GDM1 (cell line): ENCODE measurements at regions not wholly inside any gene's neighbourhood (a gene's known extent, or its start where the extent isn't known, plus 50 kb on each side); places are given as distances from the start of the nearest gene placed in this dataset.

Source experiments
- DNase-seq: peaks from one replicate; lab custom pipeline; 2025; lab: John Stamatoyannopoulos, UW

DNA sequence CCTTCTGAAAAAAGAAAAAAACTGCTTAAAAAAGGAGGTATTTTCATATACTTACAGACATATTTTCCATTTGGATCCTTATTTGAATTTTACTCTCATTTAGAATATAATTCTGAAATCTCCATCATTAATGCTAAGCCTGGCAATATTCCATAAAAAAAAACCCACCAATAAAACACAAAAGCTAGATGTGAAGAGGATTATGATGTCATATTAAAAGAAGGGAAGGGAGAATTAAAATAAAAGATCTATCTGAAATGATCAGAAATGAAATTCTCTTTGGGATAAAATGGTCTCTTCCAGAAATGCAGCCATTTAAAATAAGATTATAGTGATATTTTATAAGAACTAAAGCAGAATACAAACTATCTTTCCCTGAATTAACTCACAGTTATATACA, 206.7 kb upstream of the CAMK1G start:
- DNase-seq: no peak

DNA sequence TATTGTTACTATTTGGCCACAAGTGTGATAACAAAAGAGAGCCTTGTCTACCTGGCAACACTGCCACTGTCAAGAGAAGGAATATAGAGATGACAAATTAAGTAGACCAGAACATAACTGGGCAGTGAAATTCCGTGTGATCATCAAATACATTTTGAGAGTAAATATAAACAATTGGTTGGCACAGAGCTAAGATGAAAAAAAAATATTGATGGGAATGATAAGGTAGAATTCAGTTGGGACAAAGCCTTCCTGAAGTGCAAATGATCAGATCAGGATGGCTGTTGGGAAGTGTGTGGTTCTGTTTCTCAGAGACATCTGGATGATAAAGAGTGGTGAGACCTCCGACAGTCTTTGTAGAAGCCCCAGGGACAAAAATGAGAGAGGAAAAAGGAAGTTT, 205.5 kb upstream of the CAMK1G start:
- DNase-seq: no peak

DNA sequence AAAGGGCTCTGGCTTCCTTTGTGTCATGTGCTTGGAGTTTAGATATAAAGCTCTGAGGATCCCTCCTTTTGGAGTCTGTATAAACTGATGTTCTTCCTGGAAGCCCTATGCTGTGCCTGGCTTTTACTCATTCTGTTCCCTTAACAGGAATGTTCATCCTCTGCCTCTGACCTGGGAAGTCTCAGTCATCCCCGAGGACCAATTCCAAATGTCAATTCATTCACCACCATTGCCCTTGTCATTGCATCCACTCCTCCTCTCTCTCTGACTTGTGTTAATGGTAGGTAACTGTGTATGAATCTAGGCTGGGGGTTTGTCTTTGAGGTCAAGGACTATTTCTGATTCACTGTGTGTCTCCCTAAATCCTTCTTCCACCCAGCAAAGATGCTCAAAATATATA, 204.2 kb upstream of the CAMK1G start:
- DNase-seq: no peak

DNA sequence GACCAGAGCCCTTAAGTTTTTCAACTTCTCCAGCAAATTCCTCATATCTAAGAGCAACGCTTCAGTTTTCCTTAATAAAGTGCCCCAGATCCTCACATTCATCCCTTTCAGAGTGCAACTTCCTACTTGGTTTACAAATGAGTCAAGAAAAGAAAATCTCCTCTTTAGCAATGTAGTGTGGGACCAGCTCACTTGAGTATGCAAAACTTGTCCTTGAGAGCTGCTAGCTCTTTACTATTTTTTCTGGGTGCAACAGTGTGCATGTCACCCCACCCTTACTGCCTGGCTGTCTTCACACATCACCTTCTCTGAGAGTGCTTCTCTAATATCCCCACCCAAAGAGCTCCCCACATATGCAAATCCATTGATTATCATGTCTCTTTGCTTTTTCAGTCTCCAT, 203.1 kb upstream of the CAMK1G start:
- DNase-seq: no peak

DNA sequence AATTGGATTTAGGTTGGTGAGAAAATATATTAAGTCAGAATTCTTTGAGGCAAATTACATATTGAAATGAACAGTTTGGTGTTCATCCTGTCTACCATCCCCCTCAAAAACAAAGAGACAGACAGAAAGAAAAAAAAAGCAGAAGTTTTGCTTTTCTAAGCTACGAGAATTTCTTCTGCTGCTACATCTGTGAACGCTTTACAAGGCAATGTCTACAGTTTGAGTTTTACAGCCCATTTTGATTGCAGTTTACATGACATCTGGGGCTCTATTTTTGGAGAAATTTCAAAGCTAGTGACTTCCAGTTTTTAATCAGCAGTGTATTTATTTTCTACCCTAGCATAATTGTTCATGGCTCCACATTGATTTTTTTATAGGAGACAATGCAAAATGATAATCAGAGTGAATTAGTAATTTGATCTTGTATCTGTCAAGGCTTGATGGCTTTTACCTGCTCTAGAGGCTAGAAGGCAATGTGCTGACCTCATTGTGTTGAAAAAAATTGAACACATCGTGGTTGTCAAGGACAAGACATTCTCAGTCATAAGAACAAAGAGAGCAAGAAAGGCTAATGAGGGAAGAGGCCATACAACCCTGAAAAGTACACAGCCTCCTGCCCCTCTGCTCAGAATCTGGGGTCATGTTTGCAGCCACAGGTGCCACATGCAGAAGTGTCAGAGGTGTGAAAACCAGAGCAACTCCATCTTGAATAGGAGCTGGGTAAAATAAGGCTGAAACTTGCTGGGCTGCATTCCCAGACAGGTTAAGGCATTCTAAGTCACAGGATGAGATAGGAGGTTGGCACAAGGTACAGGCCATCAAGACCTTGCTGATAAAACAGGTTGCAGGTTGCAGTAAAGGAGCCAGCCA, 201.0 kb upstream of the CAMK1G start:
- DNase-seq: no peak

DNA sequence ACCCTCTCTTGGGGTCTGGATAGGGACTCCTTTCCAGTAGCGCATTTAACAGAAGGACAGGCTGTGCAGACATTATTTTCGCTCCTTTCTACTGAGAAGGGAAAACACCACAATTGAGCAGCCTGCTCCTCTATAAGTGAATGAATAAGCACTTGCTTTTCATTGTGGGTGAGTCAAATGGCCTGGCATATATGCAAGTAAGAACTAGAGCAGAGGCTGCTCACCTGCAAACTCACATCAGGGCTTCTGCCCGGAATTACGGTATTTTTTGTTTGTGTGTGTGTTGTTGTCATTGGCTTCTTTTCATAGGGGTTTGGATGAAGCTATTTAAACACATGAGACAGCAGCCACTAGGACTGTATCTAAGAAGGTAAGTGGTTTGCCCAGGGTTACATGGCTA, 200.1 kb upstream of the CAMK1G start:
- DNase-seq: no peak

DNA sequence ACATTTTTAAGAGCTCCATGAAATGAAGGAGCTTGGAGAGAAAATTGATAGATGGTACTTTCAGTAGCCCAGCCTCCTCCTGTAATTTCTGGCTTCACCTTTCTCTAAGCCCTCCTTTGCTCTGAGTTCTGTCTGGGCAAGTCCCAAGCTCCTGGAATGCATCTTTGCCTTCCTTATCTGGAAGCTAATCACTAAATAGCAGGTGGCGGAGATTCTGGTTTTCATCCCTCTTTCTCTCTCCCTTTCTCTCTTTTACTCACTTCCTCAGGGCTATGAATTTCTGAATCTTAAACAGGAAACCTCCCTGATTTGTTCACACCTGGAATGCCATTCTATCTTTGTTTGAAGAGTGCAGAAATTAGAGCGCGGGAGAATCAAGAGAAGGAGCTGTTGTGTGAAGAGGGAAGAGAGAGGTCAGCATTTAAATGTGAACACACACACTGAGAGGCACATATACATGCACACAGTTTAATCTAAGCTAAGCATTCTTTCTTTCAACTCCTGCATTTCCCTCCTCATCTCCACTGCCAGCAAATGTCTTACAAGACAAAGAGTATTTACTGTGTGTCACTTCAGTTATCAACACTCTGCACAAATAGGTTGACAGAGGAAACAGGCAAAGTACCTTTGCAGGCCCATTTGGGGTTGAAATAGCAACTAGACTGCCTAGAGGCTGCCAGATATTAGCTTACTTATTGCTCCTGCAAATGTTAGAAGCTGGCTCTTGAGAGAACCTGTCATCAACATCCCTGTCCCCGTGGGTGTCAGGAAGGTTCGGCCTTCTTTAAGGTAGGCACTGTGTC, 199.4 kb upstream of the CAMK1G start:
- no peak for DNase-seq

DNA sequence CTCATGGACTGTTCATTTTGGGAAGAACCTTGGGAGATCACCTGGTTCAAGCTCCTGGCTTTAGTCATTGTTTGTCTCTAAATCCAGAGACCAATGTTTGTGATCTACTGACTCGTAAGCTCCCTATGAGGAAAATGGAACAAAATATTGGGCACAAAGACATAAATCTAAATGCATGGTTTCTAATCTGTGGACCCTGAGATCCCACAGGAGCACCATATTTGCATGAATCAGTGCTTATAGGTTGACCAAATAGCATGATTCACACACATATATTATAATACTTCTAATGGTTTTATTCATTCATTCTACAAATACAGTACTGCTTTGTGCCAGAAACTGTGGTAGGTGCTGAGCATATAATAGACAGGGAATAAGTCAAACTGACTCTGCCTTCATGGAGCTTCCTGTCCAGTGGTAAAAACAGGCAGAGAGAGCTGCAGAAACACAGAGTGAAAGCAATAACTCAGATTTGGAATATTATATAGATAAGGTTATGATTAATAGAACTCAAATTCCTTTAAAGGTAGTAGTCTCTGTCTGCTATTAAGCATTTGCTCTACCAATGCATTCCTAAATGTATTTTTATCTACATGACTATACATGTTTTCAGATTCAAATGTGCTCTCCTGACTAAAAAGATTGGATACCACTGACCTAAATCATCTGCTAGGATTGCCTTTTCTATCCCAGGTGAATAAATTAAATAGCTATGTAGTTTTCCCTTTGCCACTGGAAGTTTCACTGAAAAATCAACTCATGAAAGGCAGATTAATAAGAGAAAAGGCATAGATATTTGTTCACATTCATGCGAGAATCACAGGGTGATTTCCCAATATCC, 198.6 kb upstream of the CAMK1G start:
- no peak for DNase-seq

DNA sequence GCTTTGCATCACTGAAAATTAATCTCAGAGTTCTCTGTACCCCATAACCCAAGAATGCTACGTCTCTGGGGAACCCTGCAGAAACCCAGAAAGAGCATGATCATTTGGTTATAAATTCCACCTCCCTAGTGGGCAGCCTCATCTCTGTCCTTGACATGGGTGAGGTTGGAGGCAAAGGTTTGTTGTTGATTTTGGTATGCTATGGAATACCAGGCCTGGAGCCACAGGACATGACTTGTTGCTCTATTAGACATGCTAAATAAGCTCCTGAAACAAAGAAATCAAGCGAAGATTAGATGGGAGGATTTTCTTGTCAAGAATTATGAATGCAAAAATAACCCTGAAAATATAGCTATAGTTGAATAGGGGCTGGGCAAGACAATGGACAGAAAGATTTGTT, 197.4 kb upstream of the CAMK1G start:
- no peak for DNase-seq

DNA sequence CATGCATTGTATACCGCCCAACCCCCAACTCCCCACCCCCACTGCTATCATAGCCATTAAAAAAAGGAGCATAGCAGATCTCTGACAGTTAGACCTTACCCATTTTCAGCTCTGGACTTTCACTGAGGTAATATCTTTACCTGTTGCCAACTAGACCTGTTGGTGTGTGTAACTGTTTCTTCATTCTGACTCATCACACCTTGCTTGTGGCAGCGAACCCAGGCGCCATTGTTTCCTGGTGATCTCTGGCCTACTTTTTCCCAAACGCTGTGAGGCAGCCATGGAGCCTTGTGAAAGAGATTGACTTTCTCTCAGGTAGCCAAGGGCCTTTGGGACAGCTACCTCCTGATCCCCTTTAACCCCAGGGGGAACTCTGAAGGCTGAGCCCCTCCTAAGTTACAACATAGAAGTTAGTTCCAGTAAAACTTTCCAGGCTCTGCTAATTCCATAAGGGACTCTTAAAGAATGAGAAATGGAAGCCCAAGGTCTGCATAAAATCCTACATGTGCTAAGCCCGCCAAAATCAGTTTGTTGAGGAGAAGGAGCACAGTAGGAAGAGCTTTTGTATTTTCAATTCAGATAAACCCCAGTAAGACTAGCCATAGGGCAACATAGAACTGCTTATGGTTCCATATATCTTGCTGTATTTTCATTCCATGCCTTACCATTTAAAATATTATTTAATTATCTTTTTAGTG, 196.1 kb upstream of the CAMK1G start:
- no peak for DNase-seq

DNA sequence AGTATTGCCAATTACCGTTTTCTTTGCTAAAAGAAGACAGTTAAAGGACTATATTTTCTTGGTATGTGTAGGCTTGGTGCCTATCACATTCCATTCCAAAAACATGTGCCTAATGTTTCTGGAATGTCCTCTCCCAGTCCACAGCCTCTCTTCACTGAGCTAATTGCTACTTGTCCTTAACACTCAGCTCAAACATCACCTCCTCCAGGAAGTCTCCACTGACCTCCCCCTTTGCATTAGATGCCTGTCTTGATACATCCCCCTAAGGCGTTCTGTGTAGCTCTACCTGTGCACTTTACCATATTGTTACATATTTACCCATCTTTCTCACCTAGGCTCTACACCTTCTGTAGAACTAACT, 195.6 kb upstream of the CAMK1G start:
- DNase-seq: no peak

DNA sequence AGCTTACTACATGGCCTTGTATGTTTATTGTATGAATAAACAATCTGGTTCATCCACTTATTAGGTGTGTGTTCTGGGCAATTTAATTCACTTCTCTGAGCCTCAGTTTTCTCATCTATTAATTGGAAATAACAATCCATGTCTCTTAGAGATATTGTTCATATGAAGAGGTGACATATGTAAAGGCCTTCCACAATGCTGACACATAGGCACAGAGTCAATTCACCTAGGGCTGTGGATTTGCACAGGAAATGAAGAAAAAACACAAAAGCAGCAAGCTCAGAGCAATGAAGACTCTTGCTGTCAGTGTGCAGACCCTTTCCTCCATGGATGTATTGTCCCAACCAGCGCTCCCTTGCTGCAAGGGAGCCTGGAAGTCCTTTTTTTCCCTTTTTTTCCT, 195.2 kb upstream of the CAMK1G start:
- DNase-seq: no peak

DNA sequence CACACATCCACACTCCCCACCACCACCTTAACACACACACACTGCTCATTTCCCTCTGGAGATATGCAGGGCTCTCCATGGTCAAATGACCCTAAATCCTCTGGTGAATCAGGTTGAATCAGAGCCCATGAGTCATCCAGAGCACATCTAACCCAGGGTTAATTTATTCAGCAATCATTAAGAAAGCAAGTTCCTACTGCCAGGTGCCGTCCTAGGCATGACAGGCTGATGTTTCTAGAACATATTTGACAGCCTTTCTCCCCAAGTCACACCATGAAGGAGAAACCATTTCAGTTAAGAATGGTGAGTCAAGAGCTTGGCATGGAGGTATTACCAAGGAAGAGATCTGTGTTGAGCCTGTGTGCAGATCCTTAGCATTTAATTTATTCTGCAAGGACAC, 194.3 kb upstream of the CAMK1G start:
- no peak for DNase-seq

DNA sequence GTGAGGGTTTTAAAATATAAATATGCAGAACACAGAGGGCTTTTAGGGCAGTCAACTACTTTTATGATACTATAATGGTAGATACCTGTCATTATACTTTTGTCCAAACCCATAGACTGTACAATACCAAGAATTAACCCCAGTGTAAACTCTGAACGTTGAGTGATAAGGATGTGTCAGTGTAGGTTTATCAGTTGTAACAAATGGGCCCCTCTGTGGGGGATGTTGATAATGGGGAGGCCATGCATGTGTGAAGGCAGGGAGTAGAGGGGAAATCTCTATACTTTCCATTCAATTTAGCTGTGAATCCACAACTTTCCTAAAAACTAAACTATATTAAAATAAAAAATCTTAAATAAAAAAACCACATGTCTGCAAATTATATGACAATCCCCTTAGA, 193.5 kb upstream of the CAMK1G start:
- DNase-seq: no peak

DNA sequence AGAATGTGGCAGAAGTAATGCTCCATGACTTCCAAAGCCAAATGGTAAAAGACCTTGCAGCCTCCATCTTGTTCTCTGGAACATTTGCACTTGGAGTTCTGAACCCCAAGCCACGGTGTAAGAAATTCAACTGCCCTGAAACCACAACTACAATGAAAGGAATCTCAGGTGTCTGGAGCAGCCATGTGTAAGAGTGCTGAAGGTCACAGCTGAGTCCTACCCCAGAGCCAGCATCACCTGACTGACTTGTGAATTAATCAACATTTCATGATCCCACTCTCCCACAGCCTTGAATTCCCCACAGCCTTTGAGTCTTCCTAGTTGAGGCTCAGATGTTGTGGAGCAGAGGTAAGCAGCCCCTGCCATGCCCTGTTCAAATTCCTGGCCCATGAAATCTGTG, 192.8 kb upstream of the CAMK1G start:
- DNase-seq: no peak

DNA sequence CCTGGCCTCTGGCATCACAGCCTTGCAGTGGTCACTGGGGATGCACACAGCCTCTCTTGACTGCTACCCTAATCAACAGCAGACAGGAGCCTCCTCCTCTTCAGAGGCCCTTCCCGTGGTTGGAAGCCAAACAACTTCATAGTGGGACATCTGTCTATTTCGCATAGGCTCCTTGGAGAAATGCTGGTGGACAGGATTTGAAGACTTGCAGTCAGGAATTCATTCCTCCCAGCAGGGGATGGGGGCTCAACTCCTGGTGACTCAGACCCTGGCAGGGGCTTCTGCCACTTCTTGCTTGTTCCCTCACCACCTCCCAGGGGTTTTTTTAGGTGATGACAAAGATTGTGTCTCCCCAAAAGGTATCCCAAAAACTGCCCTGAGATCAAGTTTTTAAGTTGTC, 191.7 kb upstream of the CAMK1G start:
- DNase-seq: no peak

DNA sequence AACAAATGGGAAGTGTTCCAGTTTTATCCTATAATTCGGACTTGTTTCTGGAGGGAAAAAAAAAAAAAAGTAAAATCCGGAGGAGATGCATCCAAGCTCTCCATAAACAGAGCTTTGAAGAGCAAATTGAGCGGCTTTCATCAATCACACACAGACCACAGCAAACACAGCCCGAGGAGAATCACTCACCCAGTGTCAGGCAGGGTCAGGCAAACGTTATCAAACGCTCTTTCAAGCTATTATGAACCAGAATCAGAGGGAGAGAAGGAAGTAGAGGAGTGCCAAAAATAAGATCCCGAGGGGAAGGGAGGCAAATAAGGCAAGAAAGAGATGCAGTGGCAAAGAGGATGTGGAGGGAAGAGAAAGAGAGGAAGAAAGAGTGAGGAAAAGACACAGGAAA, 188.3 kb upstream of the CAMK1G start:
- DNase-seq: no peak

DNA sequence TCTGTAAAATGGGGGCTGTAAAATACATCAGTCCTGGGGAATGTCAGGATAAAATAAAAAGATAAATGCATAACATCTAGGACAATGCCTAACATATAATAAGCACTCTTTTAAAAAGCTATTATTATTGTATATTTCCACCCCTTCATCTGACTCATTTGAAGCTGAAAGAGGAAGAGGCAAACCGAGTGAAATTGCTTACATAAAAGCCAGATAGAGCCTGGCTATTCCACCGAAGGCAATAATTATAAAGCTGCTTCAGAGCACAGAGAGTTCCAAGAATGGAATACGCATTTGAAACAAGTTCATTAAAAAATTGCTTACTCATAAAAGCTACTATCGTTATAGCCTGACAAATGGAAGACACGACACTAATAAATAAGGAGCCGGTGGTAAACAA, 186.1 kb upstream of the CAMK1G start:
- DNase-seq: no peak

DNA sequence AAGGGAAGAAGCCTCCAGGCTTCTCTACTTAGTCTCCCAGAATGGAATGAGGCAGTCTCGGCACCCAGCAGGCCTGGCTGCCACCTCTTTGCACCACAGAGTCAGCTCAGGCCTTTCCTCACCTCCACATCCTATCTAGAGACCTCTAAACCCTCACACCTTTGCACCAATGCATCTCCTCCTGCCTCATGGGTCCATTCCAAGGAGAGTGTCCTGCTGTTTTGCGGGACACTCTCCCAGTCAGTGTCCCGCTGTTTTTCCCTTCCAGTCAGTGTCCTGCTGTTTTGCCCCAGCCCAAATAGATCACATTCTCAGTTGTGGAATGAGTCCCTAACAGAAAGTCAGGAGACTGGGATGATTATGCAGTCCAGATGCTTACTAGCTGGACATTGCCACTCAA, 185.6 kb upstream of the CAMK1G start:
- no peak for DNase-seq

DNA sequence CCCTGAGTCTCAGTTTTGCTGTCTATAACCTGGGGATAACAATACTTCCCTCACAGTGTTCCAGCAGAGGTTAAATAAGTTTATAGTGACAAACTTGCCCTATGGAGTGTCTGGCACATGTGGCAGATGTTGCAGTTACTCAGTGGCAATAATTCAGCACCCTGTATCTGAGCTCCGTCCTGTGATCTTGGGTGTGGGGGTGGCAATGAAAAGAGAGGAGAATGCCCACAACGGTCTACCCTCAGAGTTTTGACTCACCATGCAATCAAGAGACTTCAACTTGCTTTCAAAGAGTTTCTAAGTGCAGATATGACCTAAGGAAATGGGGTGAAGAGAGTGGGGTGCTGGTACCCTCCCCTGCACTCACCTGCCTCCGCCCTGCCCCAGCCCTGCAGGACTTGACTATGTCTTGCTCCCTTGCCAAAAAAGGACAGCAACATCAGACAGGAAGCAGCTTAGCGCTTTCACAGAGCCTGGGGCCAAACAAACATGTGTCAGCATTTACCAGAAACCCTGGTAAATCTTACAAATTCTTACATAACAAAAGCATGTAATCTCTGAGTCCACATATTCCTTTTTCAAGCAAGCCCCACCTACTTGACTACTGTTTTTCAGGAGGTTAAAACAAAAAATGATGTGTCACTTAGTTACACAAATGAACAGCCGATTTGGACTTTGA, 185.1 kb upstream of the CAMK1G start:
- DNase-seq: no peak

DNA sequence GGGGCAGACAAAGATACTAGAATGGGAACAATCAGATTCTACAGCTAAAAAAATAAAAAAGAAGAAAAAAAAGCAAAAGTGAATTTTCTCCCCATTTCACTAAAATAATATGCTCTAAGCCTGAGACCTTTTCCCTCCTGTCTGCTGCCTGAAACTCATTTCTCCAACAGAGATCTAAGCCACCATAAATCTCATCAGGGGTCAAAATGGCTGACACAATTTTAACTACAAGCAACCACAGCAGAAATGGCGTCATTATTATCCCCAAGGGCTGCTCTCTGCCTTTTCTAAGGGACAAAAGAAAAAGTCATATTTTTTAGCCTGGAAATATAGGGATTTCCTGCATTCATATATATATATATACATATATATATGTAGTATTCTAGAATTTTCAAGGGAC, 183.7 kb upstream of the CAMK1G start:
- no peak for DNase-seq
